Thyroid gland (tissue), 4 donors: ENCODE measurements at regions not wholly inside any gene's neighbourhood (a gene's known extent, or its start where the extent isn't known, plus 50 kb on each side); places are given as distances from the start of the nearest gene placed in this dataset.
A peak's percentile ranks its signal among the peaks of the same experiment; 100 is the strongest.

ENCODE experiments used
- DNase-seq, 2 donors: peaks; one replicate each; pipeline ENCODE4 v3.0.0-alpha.2; 2019
- H3K27ac ChIP-seq, 3 donors: fragments of 200-600 bp; sonication (generic); 1 replicate in 2 of 3; 2 replicates in 1 of 3; pipeline ENCODE4 v1.5.1; 2016 to 2019; ENCODE audit warnings: mild to moderate bottlenecking in 1 of 3, moderate library complexity in 1 of 3
- H3K27me3 ChIP-seq: fragments of 200-600 bp; sonication (generic); one replicate; pipeline ENCODE4 v1.5.1; 2019
- H3K36me3 ChIP-seq, 2 donors: fragments of 200-600 bp; sonication (generic); one replicate each; pipeline ENCODE4 v1.5.1; 2016 to 2019
- H3K4me1 ChIP-seq, 2 donors: fragments of 200-600 bp; sonication (generic); one replicate each; pipeline ENCODE4 v1.5.1; 2017 to 2019
- H3K4me3 ChIP-seq, 3 donors: fragments of 200-600 bp; sonication (generic); replicated peaks in 1 of 3; 1 replicate in 2 of 3; 2 replicates in 1 of 3; pipeline ENCODE4 v1.5.1; 2016; ENCODE audit warnings: mild to moderate bottlenecking in 1 of 3
- H3K9me3 ChIP-seq: fragments of 200-600 bp; sonication (generic); one replicate; pipeline ENCODE4 v1.5.1; 2017
- CTCF ChIP-seq, 6 experiments: fragments of 200-600 bp in 3 of 6; fragments of 450-650 bp in 3 of 6; sonication (generic) in 3 of 6; IDR thresholded peaks; one replicate each; pipeline ENCODE4 v1.5.1; 2016 to 2019; ENCODE audit warnings: antibody characterized with exemption in 6 of 6, mild to moderate bottlenecking in 2 of 6, inconsistent platforms in 1 of 6, moderate library complexity in 1 of 6
- POLR2A ChIP-seq, 2 donors: fragments of 450-650 bp; IDR thresholded peaks; one replicate each; pipeline ENCODE4 v1.6.1; 2017; ENCODE audit warnings: antibody characterized with exemption in 2 of 2, mild to moderate bottlenecking in 2 of 2, moderate library complexity in 1 of 2
- WGBS, 2 donors: methylation state at CpG; one replicate each; pipeline ENCODE4 v1.1.5; 2017; 5-methylcytosine and 5-hydroxymethylcytosine counted together
- intact Hi-C: fragments of 100-400 bp; cut with DNase I; formaldehyde crosslinking; loops from one replicate; pipeline ENCODE4 v1.15.1; 2023

- no peaks in the 10 kb centered on the region for H3K27me3 ChIP-seq
- no peaks in the 10 kb centered on the region for H3K36me3 ChIP-seq
- intact Hi-C loops = no loop called here
- no peak for TF ChIP-seq POLR2A (IDR thresholded peaks at IDR 0.05)
- TF ChIP-seq CTCF (IDR thresholded peaks at IDR 0.05) = no peak
- H3K9me3 ChIP-seq = no peaks in the 10 kb centered on the region
- no peak overlapping the region for H3K4me3 ChIP-seq
- no peak for DNase-seq
- H3K4me1 ChIP-seq = no peaks in the 10 kb centered on the region
- WGBS, 2 donors = 65 to 89% methylated on average over 1 of the region's 1 CpG
- no peak overlapping the region for H3K27ac ChIP-seq
Observed at GRCh38 chr11:91257667-91258066, 967.0 kb upstream of the FAT3 start.

- peak in 3 of 6 experiments; percentile 10 to 37 (median 26) for TF ChIP-seq CTCF (IDR thresholded peaks at IDR 0.05)
- TF ChIP-seq POLR2A (IDR thresholded peaks at IDR 0.05) = no peak
- Histone ChIP-seq H3K4me3 (no peak overlapping the region), H3K27ac (no peak overlapping the region), H3K9me3 (no peaks in the 10 kb centered on the region), H3K27me3 (no peaks in the 10 kb centered on the region), H3K4me1 (no peaks in the 10 kb centered on the region), H3K36me3 (no peaks in the 10 kb centered on the region)
- intact Hi-C loops = no loop called here
- DNase-seq = peak in 1 of 2 donors; percentile 2
- 11 to 17% methylated on average over 4 of the region's 4 CpGs for WGBS, 2 donors
Observed at GRCh38 chr11:91248199-91248807, 976.3 kb upstream of the FAT3 start.

- Histone ChIP-seq H3K4me3 (no peak overlapping the region), H3K36me3 (no peaks in the 10 kb centered on the region), H3K9me3 (no peaks in the 10 kb centered on the region), H3K4me1 (no peaks in the 10 kb centered on the region), H3K27me3 (no peaks in the 10 kb centered on the region), H3K27ac (no peak overlapping the region)
- intact Hi-C loops = no loop called here
- TF ChIP-seq CTCF (IDR thresholded peaks at IDR 0.05) (no peak), POLR2A (IDR thresholded peaks at IDR 0.05) (no peak)
- WGBS, 2 donors = 70 to 71% methylated on average over 5 of the region's 5 CpGs
- no peak for DNase-seq
Observed at GRCh38 chr11:91247009-91247735, 977.4 kb upstream of the FAT3 start.

- Histone ChIP-seq H3K27ac (no peak overlapping the region), H3K9me3 (no peaks in the 10 kb centered on the region), H3K27me3 (no peaks in the 10 kb centered on the region), H3K36me3 (no peaks in the 10 kb centered on the region), H3K4me3 (no peak overlapping the region), H3K4me1 (no peaks in the 10 kb centered on the region)
- 90 to 93% methylated on average over 4 of the region's 4 CpGs for WGBS, 2 donors
- intact Hi-C loops = no loop called here
- no peak for TF ChIP-seq POLR2A (IDR thresholded peaks at IDR 0.05)
- DNase-seq = no peak
Observed at GRCh38 chr11:91244912-91245311, 979.7 kb upstream of the FAT3 start.

- intact Hi-C loops = no loop called here
- no peaks in the 10 kb centered on the region for H3K27me3 ChIP-seq
- WGBS, 2 donors = 90 to 91% methylated on average over 2 of the region's 2 CpGs
Observed at GRCh38 chr11:91243630-91244029, 981.0 kb upstream of the FAT3 start.

More at GRCh38 chr11:91243630-91244029, 981.0 kb upstream of the FAT3 start:
- TF ChIP-seq POLR2A (IDR thresholded peaks at IDR 0.05) = no peak
- TF ChIP-seq CTCF (IDR thresholded peaks at IDR 0.05) = no peak
- H3K36me3 ChIP-seq = no peaks in the 10 kb centered on the region
- no peak overlapping the region for H3K27ac ChIP-seq
- DNase-seq = no peak
- H3K4me3 ChIP-seq = no peak overlapping the region
- H3K9me3 ChIP-seq = no peaks in the 10 kb centered on the region
- no peaks in the 10 kb centered on the region for H3K4me1 ChIP-seq
